Mesendoderm (in vitro differentiated cells): ENCODE measurements at regions not wholly inside any gene's neighbourhood (a gene's known extent, or its start where the extent isn't known, plus 50 kb on each side); places are given as distances from the start of the nearest gene placed in this dataset.

ENCODE experiments used
- DNase-seq: peaks from one replicate; pipeline ENCODE4 v3.0.0; 2013
- H2AK5ac ChIP-seq: 2 replicates; pipeline ENCODE4 v1.6.1; 2013; ENCODE audit warnings: low read length, inconsistent platforms
- H2BK120ac ChIP-seq: 2 replicates; pipeline ENCODE4 v1.6.1; 2013; ENCODE audit warnings: low read depth, mild to moderate bottlenecking, low read length, moderate library complexity, mixed read lengths
- H2BK15ac ChIP-seq: replicated peaks from 2 replicates; pipeline ENCODE4 v1.6.1; 2013; ENCODE audit warnings: low read depth, mild to moderate bottlenecking, moderate library complexity
- H2BK5ac ChIP-seq: 2 replicates; pipeline ENCODE4 v1.6.1; 2013; ENCODE audit warnings: low read length, inconsistent platforms
- H3K18ac ChIP-seq: 2 replicates; pipeline ENCODE4 v1.6.1; 2013; ENCODE audit warnings: mild to moderate bottlenecking, low read length, mixed read lengths
- H3K23ac ChIP-seq: one replicate; pipeline ENCODE4 v1.6.1; 2013; ENCODE audit warnings: low read length
- H3K27ac ChIP-seq: 2 replicates; pipeline ENCODE4 v1.5.1; 2013; ENCODE audit warnings: low read depth, mild to moderate bottlenecking, inconsistent platforms, low read length, moderate library complexity
- H3K27me3 ChIP-seq: 2 replicates; pipeline ENCODE4 v1.6.1; 2013; ENCODE audit warnings: low read length, control low read depth, mild to moderate bottlenecking, inconsistent platforms; ENCODE audit not compliant: insufficient read depth, poor library complexity
- H3K36me3 ChIP-seq: 2 replicates; pipeline ENCODE4 v1.6.1; 2013; ENCODE audit warnings: low read length, inconsistent platforms; ENCODE audit not compliant: control insufficient read depth, insufficient read depth
- H3K4ac ChIP-seq: one replicate; pipeline ENCODE4 v1.6.1; 2013; ENCODE audit warnings: low read depth, mild to moderate bottlenecking, low read length, moderate library complexity
- H3K4me1 ChIP-seq: 2 replicates; pipeline ENCODE4 v1.6.1; 2013; ENCODE audit warnings: low read depth, low read length, inconsistent platforms; ENCODE audit not compliant: control insufficient read depth
- H3K4me2 ChIP-seq: 2 replicates; pipeline ENCODE4 v1.6.1; 2013; ENCODE audit warnings: low read length
- H3K4me3 ChIP-seq: 2 replicates; pipeline ENCODE4 v1.5.1; 2013; ENCODE audit warnings: mild to moderate bottlenecking, low read length
- H3K56ac ChIP-seq: one replicate; pipeline ENCODE4 v1.6.1; 2013; ENCODE audit warnings: low read length
- H3K79me1 ChIP-seq: 2 replicates; pipeline ENCODE4 v1.6.1; 2013; ENCODE audit warnings: low read length, inconsistent platforms
- H3K79me2 ChIP-seq: 2 replicates; pipeline ENCODE4 v1.6.1; 2013; ENCODE audit warnings: mild to moderate bottlenecking, low read length; ENCODE audit not compliant: control insufficient read depth, insufficient read depth
- H3K9ac ChIP-seq: 2 replicates; pipeline ENCODE4 v1.6.1; 2013; ENCODE audit warnings: low read length, inconsistent platforms
- H4K5ac ChIP-seq: one replicate; pipeline ENCODE4 v1.6.1; 2013; ENCODE audit warnings: low read length
- H4K8ac ChIP-seq: one replicate; pipeline ENCODE4 v1.6.1; 2013; ENCODE audit warnings: low read depth, mild to moderate bottlenecking, control low read depth, low read length, moderate library complexity
- WGBS: extraction: QIAGEN DNeasy Blood & Tissue Kit; methylation state at CpG from one replicate; pipeline ENCODE4 v1.1.7; 2013; ENCODE audit warnings: low lambda C conversion rate, missing lambda C conversion rate; ENCODE audit not compliant: insufficient coverage; ENCODE audit errors: extremely low coverage; 5-methylcytosine and 5-hydroxymethylcytosine counted together

DNA sequence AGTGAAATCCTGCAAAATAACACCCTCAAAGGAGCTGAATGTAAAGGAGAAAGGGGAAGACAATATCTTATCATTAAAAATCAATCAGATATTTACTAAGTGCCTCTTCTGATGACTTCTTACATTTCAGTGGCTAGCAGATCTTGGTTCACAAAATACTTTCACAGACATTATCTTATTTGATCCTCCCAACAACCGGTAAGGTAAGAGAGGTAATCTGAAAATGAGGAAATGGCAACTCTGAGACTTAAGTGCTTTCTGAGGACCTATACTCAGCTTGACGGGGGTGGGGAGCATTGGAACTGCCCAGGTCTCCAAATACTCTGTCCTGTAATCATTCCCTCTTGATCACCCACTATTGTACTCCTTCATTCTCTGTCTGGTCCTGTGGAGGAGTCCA is 144.6 kb upstream of the MKLN1 start:
- no peak overlapping the region for H3K4me2 ChIP-seq
- no peaks in the 10 kb centered on the region for H3K4me1 ChIP-seq
- H3K79me2 ChIP-seq: no peaks in the 10 kb centered on the region
- peak overlapping the region; percentile 19 for H2BK15ac ChIP-seq
- no peak overlapping the region for H4K8ac ChIP-seq
- no peak overlapping the region for H2BK120ac ChIP-seq
- no peak overlapping the region for H2BK5ac ChIP-seq
- H2AK5ac ChIP-seq: no peak overlapping the region
- H4K5ac ChIP-seq: no peak overlapping the region
- H3K4ac ChIP-seq: no peak overlapping the region
- H3K18ac ChIP-seq: no peak overlapping the region
- H3K36me3 ChIP-seq: no peaks in the 10 kb centered on the region
- no peak overlapping the region for H3K27ac ChIP-seq
- WGBS: no CpG with 5 or more reads among the region's 2 CpGs
- H3K4me3 ChIP-seq: no peak overlapping the region
- H3K27me3 ChIP-seq: no peaks in the 10 kb centered on the region
- H3K9ac ChIP-seq: no peak overlapping the region
- DNase-seq: no peak
- no peaks in the 10 kb centered on the region for H3K79me1 ChIP-seq
- H3K23ac ChIP-seq: no peak overlapping the region
- H3K56ac ChIP-seq: no peak overlapping the region

DNA sequence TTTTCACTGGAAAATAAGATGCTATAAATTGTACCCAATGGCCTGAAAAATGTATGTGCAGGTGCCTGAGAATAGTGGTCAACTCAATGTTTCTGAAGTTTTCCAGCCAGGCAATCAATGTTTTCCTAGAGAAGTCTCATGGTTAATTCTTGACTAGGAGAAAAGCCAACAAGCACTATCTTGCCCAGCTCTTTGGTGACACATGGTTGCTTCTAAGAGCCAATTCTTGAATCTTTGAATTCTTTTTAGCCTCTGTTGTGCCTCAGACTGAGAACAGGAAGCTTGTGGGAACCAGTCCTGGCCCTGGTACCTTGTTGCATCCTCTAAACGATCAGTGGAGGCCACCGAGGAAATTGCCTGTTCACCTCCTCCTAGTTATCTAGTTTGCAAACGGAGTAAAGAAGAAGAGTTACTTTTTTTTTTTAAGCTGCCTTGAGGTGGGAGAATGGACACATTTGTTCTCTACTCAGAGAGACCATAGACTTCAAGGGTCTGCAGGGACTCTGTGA is 144.0 kb upstream of the MKLN1 start:
- Histone ChIP-seq H3K4me3 (no peak overlapping the region), H3K18ac (no peak overlapping the region), H3K4me2 (no peak overlapping the region), H3K79me1 (no peaks in the 10 kb centered on the region), H2BK120ac (no peak overlapping the region), H3K56ac (no peak overlapping the region), H3K79me2 (no peaks in the 10 kb centered on the region), H3K4me1 (no peaks in the 10 kb centered on the region), H3K27ac (no peak overlapping the region), H3K27me3 (no peaks in the 10 kb centered on the region), H3K36me3 (no peaks in the 10 kb centered on the region), H4K8ac (no peak overlapping the region), H3K23ac (no peak overlapping the region), H3K9ac (no peak overlapping the region), H2BK15ac (no peak overlapping the region), H4K5ac (no peak overlapping the region), H2AK5ac (no peak overlapping the region), H2BK5ac (no peak overlapping the region), H3K4ac (no peak overlapping the region)
- DNase-seq: no peak
- no CpG with 5 or more reads among the region's 3 CpGs for WGBS

DNA sequence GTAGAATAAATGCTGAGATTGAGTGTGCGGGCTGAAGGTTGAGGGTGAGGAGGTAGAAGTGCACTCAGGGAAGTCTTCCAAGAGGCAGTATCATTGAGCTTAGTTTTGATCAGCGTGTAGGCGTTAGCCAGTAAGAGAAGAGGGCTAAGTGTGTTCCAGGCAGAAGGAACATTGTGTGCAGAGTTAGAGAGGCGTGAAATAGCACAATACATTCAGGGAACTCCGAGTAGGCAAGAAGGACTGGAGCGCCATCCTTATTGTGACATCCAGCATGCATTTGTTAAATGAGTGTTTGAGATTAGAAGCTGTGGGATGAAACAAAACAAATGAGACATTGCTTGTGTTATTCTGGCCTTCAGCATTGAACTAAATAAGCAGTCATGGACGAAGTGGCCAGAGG is 140.9 kb upstream of the MKLN1 start:
- Histone ChIP-seq H3K4me1 (peaks cover 8% of the 10 kb centered on the region), H3K27ac (no peak overlapping the region), H3K9ac (no peak overlapping the region), H3K18ac (no peak overlapping the region), H3K4ac (no peak overlapping the region), H2BK120ac (no peak overlapping the region), H2BK5ac (no peak overlapping the region), H3K79me1 (no peaks in the 10 kb centered on the region), H3K56ac (no peak overlapping the region), H3K36me3 (no peaks in the 10 kb centered on the region), H3K4me3 (no peak overlapping the region), H3K79me2 (no peaks in the 10 kb centered on the region), H4K8ac (no peak overlapping the region), H3K23ac (no peak overlapping the region), H2BK15ac (no peak overlapping the region), H3K4me2 (no peak overlapping the region), H3K27me3 (no peaks in the 10 kb centered on the region), H2AK5ac (no peak overlapping the region), H4K5ac (no peak overlapping the region)
- no CpG with 5 or more reads among the region's 7 CpGs for WGBS
- DNase-seq: no peak

DNA sequence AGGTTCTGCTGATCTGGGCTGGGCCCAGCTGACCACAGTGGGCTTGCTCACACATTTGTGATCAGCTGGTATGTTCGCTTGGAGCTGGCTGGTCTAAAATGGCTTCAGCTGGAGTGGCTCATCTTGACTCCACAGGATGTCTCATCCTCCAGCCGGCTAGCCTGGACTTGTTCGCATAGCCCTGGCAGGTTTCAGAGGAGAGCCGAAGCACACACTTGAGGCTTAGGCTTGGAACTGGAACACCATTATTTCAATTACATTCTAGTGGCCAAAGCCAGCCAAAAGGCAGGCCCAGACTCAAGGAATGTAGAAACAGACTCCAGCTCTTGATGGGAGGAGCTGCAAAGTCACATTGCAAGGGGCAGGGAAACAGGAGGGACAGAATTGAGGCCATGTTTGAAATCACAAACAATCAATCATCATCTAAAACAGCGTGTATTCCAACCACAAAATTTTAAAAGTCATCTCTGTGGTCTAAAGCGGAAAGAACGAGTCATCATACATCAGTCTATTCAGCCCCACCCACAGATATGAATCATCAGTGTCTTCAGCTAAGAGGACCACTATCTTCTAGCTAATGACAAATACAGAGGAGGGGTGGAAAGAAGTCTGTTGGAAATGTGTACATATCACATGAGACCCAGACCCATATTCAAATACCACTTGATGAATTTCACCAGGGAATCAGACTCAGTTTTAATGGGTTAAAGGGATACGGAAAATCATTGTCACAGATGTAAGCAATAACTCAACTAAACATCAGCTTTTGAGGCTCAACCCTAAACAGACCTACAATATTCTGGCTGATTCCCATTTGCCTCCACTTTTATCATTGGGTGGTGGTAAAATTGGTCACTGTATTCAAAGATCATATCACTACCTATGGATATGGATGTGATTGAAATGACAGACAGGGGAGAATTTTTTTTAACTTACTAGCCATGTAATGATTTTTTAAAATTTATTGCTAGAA is 139.0 kb upstream of the MKLN1 start:
- no peak for DNase-seq
- H3K4me1 ChIP-seq: peaks cover 8% of the 10 kb centered on the region
- H3K79me2 ChIP-seq: no peaks in the 10 kb centered on the region
- no peaks in the 10 kb centered on the region for H3K36me3 ChIP-seq
- H4K8ac ChIP-seq: no peak overlapping the region
- H3K4ac ChIP-seq: no peak overlapping the region
- H3K18ac ChIP-seq: no peak overlapping the region
- no peaks in the 10 kb centered on the region for H3K79me1 ChIP-seq
- H3K23ac ChIP-seq: no peak overlapping the region
- no peak overlapping the region for H3K4me2 ChIP-seq
- no peak overlapping the region for H2AK5ac ChIP-seq
- no CpG with 5 or more reads among the region's 8 CpGs for WGBS
- no peak overlapping the region for H2BK5ac ChIP-seq
- peak overlapping the region; percentile 64 for H2BK15ac ChIP-seq
- no peak overlapping the region for H3K56ac ChIP-seq
- no peak overlapping the region for H4K5ac ChIP-seq
- no peak overlapping the region for H2BK120ac ChIP-seq
- H3K27me3 ChIP-seq: no peaks in the 10 kb centered on the region
- H3K27ac ChIP-seq: no peak overlapping the region
- H3K9ac ChIP-seq: no peak overlapping the region
- H3K4me3 ChIP-seq: no peak overlapping the region

DNA sequence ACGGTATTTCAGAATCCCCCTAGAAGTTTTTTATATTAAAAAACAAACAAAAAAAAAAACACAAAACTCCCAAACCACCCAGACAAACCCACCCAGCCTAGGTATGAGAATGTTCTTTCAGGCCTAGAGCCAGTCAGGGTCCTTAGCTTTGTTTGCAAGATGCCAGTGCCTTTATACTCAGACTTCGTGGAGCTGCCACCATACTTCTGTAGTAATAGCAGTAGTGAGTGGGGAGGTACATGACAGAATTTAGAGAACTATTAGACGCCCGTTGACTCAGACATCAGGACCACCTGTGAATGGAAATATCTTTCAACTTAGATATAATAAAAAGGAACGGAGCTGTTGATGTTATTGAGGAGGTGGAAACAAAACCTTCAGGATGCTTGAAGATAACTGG is 138.2 kb upstream of the MKLN1 start:
- no peaks in the 10 kb centered on the region for H3K27me3 ChIP-seq
- no peak overlapping the region for H3K9ac ChIP-seq
- no CpG with 5 or more reads among the region's 5 CpGs for WGBS
- no peak overlapping the region for H4K8ac ChIP-seq
- H3K18ac ChIP-seq: peak overlapping the region; percentile 85
- H3K79me2 ChIP-seq: no peaks in the 10 kb centered on the region
- H3K23ac ChIP-seq: no peak overlapping the region
- H2BK120ac ChIP-seq: peak overlapping the region; percentile 64
- no peaks in the 10 kb centered on the region for H3K36me3 ChIP-seq
- no peak overlapping the region for H3K4ac ChIP-seq
- H3K56ac ChIP-seq: no peak overlapping the region
- H2BK15ac ChIP-seq: no peak overlapping the region
- no peak overlapping the region for H3K4me2 ChIP-seq
- H2BK5ac ChIP-seq: no peak overlapping the region
- H2AK5ac ChIP-seq: no peak overlapping the region
- DNase-seq: no peak
- H3K4me3 ChIP-seq: no peak overlapping the region
- H3K4me1 ChIP-seq: peaks cover 8% of the 10 kb centered on the region
- H3K79me1 ChIP-seq: no peaks in the 10 kb centered on the region
- peak overlapping the region; percentile 56 for H3K27ac ChIP-seq
- H4K5ac ChIP-seq: no peak overlapping the region
